GM18907 (cell line): ENCODE measurements at regions not wholly inside any gene's neighbourhood (a gene's known extent, or its start where the extent isn't known, plus 50 kb on each side); places are given as distances from the start of the nearest gene placed in this dataset.

Experiments used
- ATAC-seq: cut with Tn5 transposase; IDR thresholded peaks from one replicate; pipeline ENCODE4 v1.9.1; 2021; ENCODE audit warnings: mild to moderate bottlenecking, moderate library complexity; ENCODE audit not compliant: unreplicated experiment

DNA sequence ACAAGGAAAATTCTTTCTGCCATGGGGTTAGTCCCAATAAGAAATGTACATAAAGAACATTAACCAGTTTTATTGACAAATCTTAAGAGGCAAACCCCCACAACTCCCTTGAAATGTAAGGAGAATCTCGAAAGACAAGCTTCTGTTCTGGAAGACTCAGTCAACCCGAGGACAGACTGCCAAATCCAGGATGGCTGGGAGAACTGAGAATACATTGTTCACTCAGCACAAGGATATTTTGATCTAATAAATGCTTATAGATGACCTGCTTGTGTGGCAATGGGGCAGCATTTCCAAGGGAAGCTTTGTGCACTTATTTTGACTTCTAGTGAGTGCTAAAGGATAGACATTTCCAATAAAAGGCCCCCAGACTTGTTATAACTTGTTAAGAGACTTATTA, 280.4 kb downstream of the DHX15 start:
- ATAC-seq: no peak

- no peak for ATAC-seq
These were observed 285.4 kb downstream of the DHX15 start for GRCh38 chr4:24298911-24299310.

GRCh38 chr4:24287096-24287495, 297.3 kb downstream of the DHX15 start:
- no peak for ATAC-seq

DNA sequence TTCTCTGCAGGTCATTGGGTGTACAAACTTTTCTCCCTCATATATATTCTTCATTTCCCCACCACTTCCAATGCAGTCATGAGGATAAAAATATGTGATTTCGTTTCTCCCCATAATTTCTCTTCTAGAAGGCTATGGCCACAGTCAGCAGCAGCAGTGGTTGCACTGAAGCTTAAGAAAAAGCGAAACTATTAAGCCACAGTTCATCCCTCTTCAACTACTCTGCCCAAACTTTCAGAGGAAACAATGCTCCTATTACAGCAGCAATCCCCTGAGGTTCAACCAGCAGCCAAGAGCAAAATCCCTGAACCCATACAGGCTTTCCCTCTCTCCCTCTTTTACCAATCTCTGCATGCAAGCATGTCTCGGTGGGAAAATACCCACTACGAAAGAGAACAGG, 298.6 kb downstream of the DHX15 start:
- no peak for ATAC-seq

DNA sequence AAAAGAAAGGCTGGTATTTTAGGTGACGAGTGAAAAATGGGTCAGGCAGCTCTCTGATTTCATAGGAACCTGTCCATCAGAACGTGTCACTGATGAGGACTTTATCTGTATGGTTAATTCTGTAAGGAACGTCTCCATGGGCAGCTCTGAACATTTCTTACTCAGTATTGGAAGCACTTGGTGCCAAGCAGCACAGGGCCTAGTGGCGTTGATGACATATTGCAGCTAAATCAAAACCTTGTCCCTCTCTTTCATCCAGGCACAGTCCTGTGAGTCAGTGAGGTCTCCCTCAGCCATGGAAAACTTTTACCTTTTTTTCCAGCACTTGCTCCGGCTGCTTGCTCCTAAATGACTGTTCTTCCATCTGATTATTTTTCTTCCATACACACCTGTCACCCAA, 301.9 kb downstream of the DHX15 start:
- no peak for ATAC-seq

DNA sequence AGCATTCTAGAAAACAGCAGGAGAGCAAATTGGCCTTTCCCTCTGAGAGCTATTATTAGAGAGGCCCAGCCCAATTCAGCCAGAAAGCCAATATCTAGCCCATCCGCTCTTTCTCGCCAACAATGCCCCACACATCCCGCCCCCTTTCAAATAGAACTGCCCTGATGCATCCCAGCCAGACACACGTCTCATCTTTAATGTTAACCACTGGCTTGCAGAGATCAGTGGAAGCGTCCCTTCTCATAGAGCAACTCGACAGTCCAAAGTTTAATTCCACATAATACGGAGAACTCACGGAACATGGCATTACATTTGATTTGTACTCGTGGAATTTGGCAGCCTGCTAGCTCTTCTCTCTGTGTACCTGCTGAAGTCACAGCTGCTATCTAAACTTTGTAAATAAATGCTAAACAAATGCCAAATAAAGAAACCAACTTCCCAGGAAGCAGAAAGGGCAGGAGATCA, 304.4 kb downstream of the DHX15 start:
- no peak for ATAC-seq

- ATAC-seq: no peak
These were observed 304.9 kb downstream of the DHX15 start for GRCh38 chr4:24279469-24279868.

DNA sequence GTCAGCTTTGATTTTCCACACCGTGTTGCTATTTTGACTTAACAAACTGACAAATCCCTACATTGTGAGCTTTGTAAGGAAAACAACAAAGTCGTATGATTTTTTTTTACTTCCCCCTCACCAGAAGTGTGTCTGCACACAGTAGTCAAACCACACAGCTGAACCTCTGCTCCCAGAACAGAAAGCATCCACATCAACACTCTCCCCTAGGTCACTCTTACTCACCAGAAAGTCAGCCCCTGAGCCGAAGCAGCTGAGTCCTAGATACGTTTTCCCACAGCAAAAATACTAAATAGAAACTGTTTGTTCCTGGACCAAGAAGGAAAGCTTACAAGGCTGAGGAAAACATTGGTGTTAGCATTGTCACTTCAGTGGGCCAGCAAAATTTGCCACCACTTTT, 305.7 kb downstream of the DHX15 start:
- ATAC-seq: no peak

DNA sequence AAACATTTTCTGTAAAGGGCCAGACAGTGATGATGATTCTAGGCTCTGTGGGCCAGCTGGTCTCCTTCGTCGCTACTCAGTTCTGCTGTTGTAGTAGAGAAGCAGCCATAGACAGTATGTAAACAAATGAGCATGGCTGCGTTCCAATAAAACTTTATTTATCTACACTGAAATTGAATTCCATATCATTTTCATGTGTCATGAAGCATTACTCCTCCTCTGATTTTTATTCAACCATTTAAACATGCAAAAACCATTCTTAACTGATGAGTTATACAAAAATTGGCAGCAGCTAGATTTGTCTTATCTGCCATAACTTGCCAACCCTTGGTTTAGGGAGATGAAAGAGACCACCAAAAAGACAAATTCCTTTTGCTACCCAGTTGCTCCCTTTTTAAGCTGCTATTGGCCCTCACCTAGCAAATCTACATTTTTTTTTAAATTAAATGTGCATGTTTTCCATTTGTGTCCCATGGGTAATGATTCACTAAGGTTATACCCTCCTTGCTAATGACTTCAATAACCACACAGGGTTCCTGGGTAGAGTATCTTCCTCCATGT, 309.9 kb downstream of the DHX15 start:
- no peak for ATAC-seq

- ATAC-seq: no peak
These were observed 311.2 kb downstream of the DHX15 start for GRCh38 chr4:24273136-24273535.

GRCh38 chr4:24266951-24267722, 317.2 kb downstream of the DHX15 start:
- ATAC-seq: no peak

DNA sequence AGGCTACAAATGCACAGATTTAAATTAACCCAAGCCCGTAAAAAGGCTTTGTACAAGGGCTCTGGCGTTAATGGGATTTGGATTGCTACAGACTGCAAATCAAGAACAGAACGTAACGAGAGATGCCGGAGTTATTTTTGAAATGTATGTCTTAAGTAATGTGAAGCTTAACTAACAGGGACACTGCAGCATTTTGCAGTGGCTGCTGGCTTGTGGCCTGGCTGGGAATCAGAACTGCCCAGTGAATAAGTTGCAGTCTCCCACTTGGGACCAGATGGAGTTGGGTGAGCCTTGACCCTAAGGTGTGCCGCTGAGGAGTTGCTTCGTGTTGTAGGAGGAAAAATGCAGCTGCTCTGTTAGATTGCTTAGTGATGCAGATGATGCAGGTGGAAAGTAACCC, 318.4 kb downstream of the DHX15 start:
- no peak for ATAC-seq

GRCh38 chr4:24262616-24263015, 321.7 kb downstream of the DHX15 start:
- ATAC-seq: no peak

GRCh38 chr4:24262084-24262483, 322.3 kb downstream of the DHX15 start:
- no peak for ATAC-seq

- no peak for ATAC-seq
These were observed 323.3 kb downstream of the DHX15 start for GRCh38 chr4:24260923-24261564.

DNA sequence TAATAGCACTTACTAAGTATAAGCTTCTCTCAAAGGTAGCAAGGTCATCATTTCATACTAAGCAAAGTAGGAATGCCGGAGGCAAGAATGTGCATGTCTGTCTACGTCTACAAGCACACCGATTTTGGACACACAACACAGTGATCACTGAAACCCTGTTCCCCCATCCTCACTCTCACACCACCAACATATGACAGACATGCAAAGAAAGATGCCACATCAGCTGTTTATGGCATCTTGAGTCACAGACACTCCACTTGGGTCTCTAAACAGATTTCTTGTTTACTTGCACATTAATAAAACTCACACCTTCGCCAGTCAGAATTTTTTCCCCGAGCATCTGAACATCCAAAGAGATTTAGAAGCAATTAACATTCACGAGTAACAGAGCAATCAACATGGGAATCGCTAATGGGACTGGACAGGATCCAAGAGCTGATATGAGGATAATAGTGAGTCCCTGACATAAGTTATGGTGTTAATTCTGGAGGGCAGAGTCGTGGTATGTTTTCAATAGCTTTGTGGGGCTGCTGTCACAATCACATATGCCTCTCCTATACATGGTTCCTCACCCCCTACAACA, 324.1 kb downstream of the DHX15 start:
- ATAC-seq: no peak

GRCh38 chr4:24256547-24256946, 327.8 kb downstream of the DHX15 start:
- ATAC-seq: no peak

DNA sequence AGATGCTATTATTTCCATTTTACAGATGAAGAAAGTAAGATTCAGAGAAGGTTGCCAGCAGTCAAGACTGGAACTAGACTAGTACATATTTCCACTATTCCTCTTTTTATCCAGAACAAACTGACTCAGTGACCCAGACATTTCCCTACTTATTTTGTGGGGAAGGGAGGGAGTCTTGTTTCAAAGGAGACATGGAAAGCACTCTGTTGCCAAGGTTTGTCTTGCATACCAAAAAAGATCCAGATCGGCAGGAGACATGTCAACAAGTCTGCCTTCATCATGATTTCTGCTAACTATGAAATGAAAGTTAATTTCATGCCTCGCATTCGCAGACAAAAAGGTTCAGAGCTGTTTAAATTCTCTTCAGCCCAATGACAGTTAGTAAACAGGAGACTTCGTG, 328.3 kb downstream of the DHX15 start:
- ATAC-seq: no peak

DNA sequence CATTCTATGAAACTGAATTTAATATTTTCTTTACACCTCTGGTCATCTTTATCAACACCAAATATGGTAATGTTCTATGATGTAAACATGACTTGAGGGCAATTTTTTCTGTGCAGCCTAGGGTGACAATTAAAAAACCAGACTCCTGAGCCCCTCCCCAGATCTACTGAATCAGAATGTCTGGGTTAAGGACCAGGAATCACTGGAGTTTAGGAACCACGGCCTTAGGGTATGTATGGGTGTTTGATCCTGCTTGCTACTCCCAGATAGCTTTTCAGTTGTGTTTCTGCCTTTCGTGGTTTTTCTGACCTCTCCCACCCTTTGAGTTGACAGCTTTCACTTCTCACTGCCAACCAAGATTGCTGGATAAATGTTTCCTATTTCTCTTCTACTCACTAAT, 332.2 kb downstream of the DHX15 start:
- no peak for ATAC-seq

DNA sequence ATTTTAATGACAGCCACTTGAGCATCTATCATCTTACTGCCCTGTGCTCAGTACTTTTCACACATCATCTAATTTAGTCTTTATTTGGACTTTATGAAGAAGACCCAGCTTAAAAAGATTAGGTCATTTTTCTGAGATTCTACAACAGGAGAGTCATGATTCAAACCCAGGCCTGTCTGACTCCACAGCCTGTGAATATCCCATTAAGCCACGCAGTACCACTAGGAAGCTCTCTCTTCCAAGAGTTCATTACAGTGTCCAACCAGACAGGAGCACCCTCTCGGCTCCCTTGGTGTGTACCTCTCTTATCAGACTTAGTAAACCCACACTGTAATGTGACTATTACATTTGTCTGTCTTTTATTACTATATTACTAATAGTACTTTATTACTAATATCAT, 332.8 kb downstream of the DHX15 start:
- no peak for ATAC-seq

DNA sequence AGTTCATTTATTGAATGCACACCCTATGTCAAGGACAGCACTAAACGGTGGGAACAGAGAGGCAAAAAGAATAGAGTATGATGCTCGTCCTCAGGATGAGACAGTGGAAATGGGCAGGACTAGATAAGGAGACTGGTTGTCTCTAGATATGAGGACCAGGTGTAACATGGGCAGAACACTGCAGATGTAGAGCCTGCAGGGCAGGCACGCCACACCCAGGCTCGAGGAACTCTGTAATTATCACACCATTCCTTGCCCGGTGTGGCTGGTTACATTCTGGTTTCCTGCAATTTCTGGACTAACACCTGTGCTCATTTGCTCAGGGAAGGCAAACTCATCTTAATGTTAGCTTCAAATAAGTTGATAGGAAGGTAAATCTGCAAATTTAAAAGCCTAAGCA, 334.4 kb downstream of the DHX15 start:
- no peak for ATAC-seq
